ENCODE measurements at regions not wholly inside any gene's neighbourhood (a gene's known extent, or its start where the extent isn't known, plus 50 kb on each side); places are given as distances from the start of the nearest gene placed in this dataset.

DNA sequence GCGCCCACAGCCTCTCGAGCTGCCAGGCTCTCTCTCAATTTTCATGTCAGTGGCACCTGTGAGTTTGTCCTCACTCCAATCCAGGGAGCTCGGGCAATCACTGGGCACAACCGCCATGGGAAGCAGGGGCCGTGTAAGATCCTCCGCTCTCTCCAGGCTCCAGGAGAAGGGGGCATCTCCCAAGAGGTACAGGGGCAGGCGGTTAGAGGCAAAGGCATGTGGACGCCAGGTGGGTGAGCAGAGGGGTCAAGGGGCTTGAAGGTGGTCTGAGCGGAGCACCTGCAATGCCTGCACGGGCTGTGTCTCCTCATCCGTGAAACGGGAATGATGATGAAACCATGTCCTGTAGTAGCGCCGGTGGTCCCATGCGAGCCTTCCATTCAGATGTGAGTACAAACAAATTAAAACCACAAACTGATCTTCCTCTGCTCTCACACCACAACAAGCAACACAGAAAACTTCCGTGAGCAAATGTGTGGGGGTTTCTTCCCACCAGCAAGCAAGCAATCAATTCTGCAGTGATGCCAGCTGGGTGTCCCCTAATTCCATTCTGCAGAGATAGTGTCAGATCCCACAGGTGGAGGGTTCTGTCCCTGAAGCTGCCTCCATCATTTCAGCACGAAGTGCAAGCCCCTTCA is 222.5 kb upstream of the PMEPA1 start:
- POLR2A ChIA-PET: no interaction called here
- Histone ChIP-seq H3K27ac (ENCODE audit: low read depth, low read length) (no peak overlapping the region), H3K4me3 (ENCODE audit: low read depth, low read length) (no peak overlapping the region), H3K27me3 (ENCODE audit: control insufficient read depth, insufficient read depth, low read length) (no peaks in the 10 kb centered on the region), H3K9me3 (ENCODE audit: control insufficient read depth, insufficient read depth, low read length) (no peaks in the 10 kb centered on the region)
- no peak for TF ChIP-seq CTCF (IDR thresholded peaks at IDR 0.05; ENCODE audit: low read depth, low read length)
- CTCF ChIA-PET: no interaction called here
- DNase-seq (ENCODE audit: low read depth, low spot score): no peak

- no peak overlapping the region for H3K27ac ChIP-seq (ENCODE audit: low read depth, low read length)
- H3K27me3 ChIP-seq (ENCODE audit: control insufficient read depth, insufficient read depth, low read length): no peaks in the 10 kb centered on the region
- POLR2A ChIA-PET: no interaction called here
- H3K4me3 ChIP-seq (ENCODE audit: low read depth, low read length): no peak overlapping the region
- DNase-seq (ENCODE audit: low read depth, low spot score): no peak
- TF ChIP-seq CTCF (IDR thresholded peaks at IDR 0.05; ENCODE audit: low read depth, low read length): no peak
- H3K9me3 ChIP-seq (ENCODE audit: control insufficient read depth, insufficient read depth, low read length): no peaks in the 10 kb centered on the region
- CTCF ChIA-PET: interaction anchor here (0.6 kb wide), 1 partner anchor 542 kb away, joined by 5 read pairs; no protein-coding TSS in a partner anchor
Measured at GRCh38 chr20:57930351-57930750, 220.5 kb upstream of the PMEPA1 start.

DNA sequence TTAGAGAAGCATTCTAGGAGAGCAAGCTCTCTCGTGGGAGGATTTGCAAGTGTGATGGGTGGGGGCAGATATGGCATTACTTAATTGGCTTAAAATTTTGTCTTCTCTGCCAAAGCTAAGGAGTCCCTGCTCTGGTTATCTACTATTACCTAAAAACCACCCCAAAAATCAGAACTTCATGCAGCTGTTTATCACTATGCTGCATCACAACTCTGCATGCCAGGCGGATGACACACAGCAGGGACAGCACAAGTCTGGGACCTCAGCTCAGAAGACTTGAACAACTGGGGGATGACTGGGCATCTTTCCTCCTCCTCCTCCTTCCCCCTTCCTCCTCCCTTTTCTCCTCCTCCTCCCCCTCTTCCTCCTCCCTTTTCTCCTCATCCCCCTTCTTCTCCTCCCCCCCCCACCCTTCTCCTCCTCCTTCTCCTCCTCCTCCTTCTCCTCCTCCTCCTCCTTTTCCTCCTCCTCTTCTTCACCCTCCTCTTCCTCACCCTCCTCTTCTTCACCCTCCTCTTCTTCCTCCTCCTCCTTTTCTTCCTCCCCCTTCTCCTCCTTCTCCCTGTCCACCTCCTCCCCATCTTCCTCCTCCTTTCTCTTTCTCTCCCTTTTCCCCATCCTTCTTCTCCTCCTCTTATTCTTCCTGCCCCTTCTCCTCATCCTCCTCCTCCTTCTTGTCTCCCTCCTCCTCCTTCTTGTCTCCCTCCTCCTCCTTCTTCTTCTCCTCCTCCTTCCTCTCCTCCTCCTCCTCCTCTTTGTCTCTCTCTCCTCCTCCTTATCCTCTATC is 218.6 kb upstream of the PMEPA1 start:
- TF ChIP-seq CTCF (IDR thresholded peaks at IDR 0.05; ENCODE audit: low read depth, low read length): no peak
- Histone ChIP-seq H3K9me3 (ENCODE audit: control insufficient read depth, insufficient read depth, low read length) (no peaks in the 10 kb centered on the region), H3K4me3 (ENCODE audit: low read depth, low read length) (no peak overlapping the region), H3K27ac (ENCODE audit: low read depth, low read length) (no peak overlapping the region), H3K27me3 (ENCODE audit: control insufficient read depth, insufficient read depth, low read length) (no peaks in the 10 kb centered on the region)
- POLR2A ChIA-PET: no interaction called here
- CTCF ChIA-PET: no interaction called here
- DNase-seq (ENCODE audit: low read depth, low spot score): no peak

DNA sequence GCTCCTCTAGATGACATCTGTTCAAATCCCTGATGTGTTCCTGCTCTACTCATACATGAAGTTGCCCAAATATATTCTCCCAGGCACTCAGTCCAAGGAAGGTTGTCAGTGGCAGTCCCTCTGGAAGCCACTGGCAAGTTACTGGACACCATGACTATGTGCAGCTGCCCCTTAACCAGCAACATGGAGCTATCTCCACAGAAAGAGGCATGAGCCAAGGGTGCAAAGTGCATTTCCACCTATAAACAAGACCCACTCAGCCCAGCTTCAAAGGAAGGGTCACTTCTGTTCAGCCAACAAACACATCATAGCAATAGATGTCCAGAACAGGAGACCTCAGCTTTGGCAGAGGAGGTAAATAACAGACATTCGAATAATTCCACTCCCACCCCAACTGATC is 217.6 kb upstream of the PMEPA1 start:
- ChIA-PET CTCF (no interaction called here), POLR2A (no interaction called here)
- Histone ChIP-seq H3K4me3 (ENCODE audit: low read depth, low read length) (no peak overlapping the region), H3K27ac (ENCODE audit: low read depth, low read length) (no peak overlapping the region), H3K27me3 (ENCODE audit: control insufficient read depth, insufficient read depth, low read length) (no peaks in the 10 kb centered on the region), H3K9me3 (ENCODE audit: control insufficient read depth, insufficient read depth, low read length) (no peaks in the 10 kb centered on the region)
- TF ChIP-seq CTCF (IDR thresholded peaks at IDR 0.05; ENCODE audit: low read depth, low read length): no peak
- no peak for DNase-seq (ENCODE audit: low read depth, low spot score)

GRCh38 chr20:57922706-57923105 is 212.9 kb upstream of the PMEPA1 start:
- POLR2A ChIA-PET: no interaction called here
- CTCF ChIA-PET: no interaction called here
- no peak for DNase-seq (ENCODE audit: low read depth, low spot score)

More at GRCh38 chr20:57922706-57923105, 212.9 kb upstream of the PMEPA1 start:
- no peaks in the 10 kb centered on the region for H3K9me3 ChIP-seq (ENCODE audit: control insufficient read depth, insufficient read depth, low read length)
- H3K4me3 ChIP-seq (ENCODE audit: low read depth, low read length): no peak overlapping the region
- H3K27me3 ChIP-seq (ENCODE audit: control insufficient read depth, insufficient read depth, low read length): no peaks in the 10 kb centered on the region
- no peak overlapping the region for H3K27ac ChIP-seq (ENCODE audit: low read depth, low read length)
- TF ChIP-seq CTCF (IDR thresholded peaks at IDR 0.05; ENCODE audit: low read depth, low read length): no peak

Data from AG04450 (cell line).